ENCODE measurements at regions not wholly inside any gene's neighbourhood (a gene's known extent, or its start where the extent isn't known, plus 50 kb on each side); places are given as distances from the start of the nearest gene placed in this dataset.

GRCh38 chr18:47606526-47606925 lies 323.9 kb downstream of the SMAD2 start:
- no peaks in the 10 kb centered on the region for H3K9me3 Mint-ChIP-seq (ENCODE audit: unreplicated experiment)
- no peak for DNase-seq (ENCODE audit: low spot score)
- no peak overlapping the region for H3K4me3 Mint-ChIP-seq (ENCODE audit: unreplicated experiment)
- TF ChIP-seq CTCF (IDR thresholded peaks at IDR 0.05; ENCODE audit: unreplicated experiment), result no peak
- H3K27ac Mint-ChIP-seq (ENCODE audit: unreplicated experiment), result peak overlapping the region; percentile 90
- H3K4me1 Mint-ChIP-seq (ENCODE audit: unreplicated experiment), result peaks cover 61% of the 10 kb centered on the region
- peaks cover 5% of the 10 kb centered on the region for H3K27me3 Mint-ChIP-seq (ENCODE audit: unreplicated experiment)
- H3K36me3 Mint-ChIP-seq (ENCODE audit: low read depth, unreplicated experiment), result peaks cover 7% of the 10 kb centered on the region

- peaks cover 5% of the 10 kb centered on the region for H3K27me3 Mint-ChIP-seq (ENCODE audit: unreplicated experiment)
- peaks cover 68% of the 10 kb centered on the region for H3K4me1 Mint-ChIP-seq (ENCODE audit: unreplicated experiment)
- H3K27ac Mint-ChIP-seq (ENCODE audit: unreplicated experiment), result peak overlapping the region; percentile 90
- no peaks in the 10 kb centered on the region for H3K9me3 Mint-ChIP-seq (ENCODE audit: unreplicated experiment)
- no peak for DNase-seq (ENCODE audit: low spot score)
- H3K4me3 Mint-ChIP-seq (ENCODE audit: unreplicated experiment), result no peak overlapping the region
- TF ChIP-seq CTCF (IDR thresholded peaks at IDR 0.05; ENCODE audit: unreplicated experiment), result no peak
- peaks cover 4% of the 10 kb centered on the region for H3K36me3 Mint-ChIP-seq (ENCODE audit: low read depth, unreplicated experiment)
These were observed 325.4 kb downstream of the SMAD2 start for GRCh38 chr18:47605093-47605492.

GRCh38 chr18:47604021-47604420 lies 326.4 kb downstream of the SMAD2 start:
- Mint-ChIP-seq H3K4me1 (ENCODE audit: unreplicated experiment) (peaks cover 68% of the 10 kb centered on the region), H3K9me3 (ENCODE audit: unreplicated experiment) (no peaks in the 10 kb centered on the region), H3K27me3 (ENCODE audit: unreplicated experiment) (peaks cover 5% of the 10 kb centered on the region), H3K4me3 (ENCODE audit: unreplicated experiment) (no peak overlapping the region), H3K27ac (ENCODE audit: unreplicated experiment) (peak overlapping the region; percentile 90), H3K36me3 (ENCODE audit: low read depth, unreplicated experiment) (peaks cover 4% of the 10 kb centered on the region)
- DNase-seq (ENCODE audit: low spot score), result no peak
- no peak for TF ChIP-seq CTCF (IDR thresholded peaks at IDR 0.05; ENCODE audit: unreplicated experiment)

- peak overlapping the region; percentile 67 for H3K27ac Mint-ChIP-seq (ENCODE audit: unreplicated experiment)
- TF ChIP-seq CTCF (IDR thresholded peaks at IDR 0.05; ENCODE audit: unreplicated experiment), result no peak
- peaks cover 64% of the 10 kb centered on the region for H3K4me1 Mint-ChIP-seq (ENCODE audit: unreplicated experiment)
- no peak for DNase-seq (ENCODE audit: low spot score)
- H3K9me3 Mint-ChIP-seq (ENCODE audit: unreplicated experiment), result no peaks in the 10 kb centered on the region
- peaks cover 5% of the 10 kb centered on the region for H3K27me3 Mint-ChIP-seq (ENCODE audit: unreplicated experiment)
- H3K36me3 Mint-ChIP-seq (ENCODE audit: low read depth, unreplicated experiment), result peaks cover 4% of the 10 kb centered on the region
- no peak overlapping the region for H3K4me3 Mint-ChIP-seq (ENCODE audit: unreplicated experiment)
These were observed 327.3 kb downstream of the SMAD2 start for GRCh38 chr18:47603158-47603557.

GRCh38 chr18:47602273-47602897 lies 328.1 kb downstream of the SMAD2 start:
- Mint-ChIP-seq H3K27me3 (ENCODE audit: unreplicated experiment) (peaks cover 5% of the 10 kb centered on the region), H3K9me3 (ENCODE audit: unreplicated experiment) (no peaks in the 10 kb centered on the region), H3K4me3 (ENCODE audit: unreplicated experiment) (no peak overlapping the region), H3K36me3 (ENCODE audit: low read depth, unreplicated experiment) (peaks cover 4% of the 10 kb centered on the region), H3K27ac (ENCODE audit: unreplicated experiment) (no peak overlapping the region), H3K4me1 (ENCODE audit: unreplicated experiment) (peaks cover 60% of the 10 kb centered on the region)
- TF ChIP-seq CTCF (IDR thresholded peaks at IDR 0.05; ENCODE audit: unreplicated experiment), result no peak
- DNase-seq (ENCODE audit: low spot score), result no peak

Measured in endothelial cell (in vitro differentiated cells).